Adrenal gland (tissue), 9 donors: ENCODE measurements at regions not wholly inside any gene's neighbourhood (a gene's known extent, or its start where the extent isn't known, plus 50 kb on each side); places are given as distances from the start of the nearest gene placed in this dataset.
"Not testable (repeated sequence)": the region's sequence is repeated elsewhere in the genome, so short reads cannot be mapped to it uniquely, and the experiment has no call there.

Experiments used
- DNase-seq, 7 donors: peaks; one replicate each; pipeline ENCODE4 v3.0.0-alpha.2; 2019 to 2020
- H3K27ac ChIP-seq, 5 donors: fragments of 200-600 bp; sonication (generic) in 4 of 5; 1 replicate in 3 of 5; 2 replicates in 2 of 5; pipeline versions ENCODE4 v1.5.1 to v1.8.0; 2016 to 2020; ENCODE audit warnings: mild to moderate bottlenecking in 1 of 5
- H3K27me3 ChIP-seq: fragments of 200-600 bp; 2 replicates; pipeline ENCODE4 v1.8.0; 2021
- H3K36me3 ChIP-seq, 2 donors: fragments of 200-600 bp; replicated peaks in 1 of 2; 1 replicate in 1 of 2; 2 replicates in 1 of 2; pipeline versions ENCODE4 v1.5.1 to v1.8.0; 2018 to 2022
- H3K4me1 ChIP-seq, 2 donors: fragments of 200-600 bp; replicated peaks in 1 of 2; 1 replicate in 1 of 2; 2 replicates in 1 of 2; pipeline versions ENCODE4 v1.5.1 to v1.8.0; 2018 to 2021
- H3K4me3 ChIP-seq, 4 donors: fragments of 200-600 bp; sonication (generic) in 3 of 4; one replicate each; pipeline ENCODE4 v1.5.1; 2016 to 2018
- H3K9me3 ChIP-seq, 3 donors: fragments of 200-600 bp; sonication (generic) in 1 of 3; replicated peaks in 1 of 3; 1 replicate in 2 of 3; 2 replicates in 1 of 3; pipeline versions ENCODE4 v1.5.1 to v1.8.0; 2016 to 2021
- POLR2A ChIP-seq, 2 donors: fragments of 450-650 bp; IDR thresholded peaks; one replicate each; pipeline ENCODE4 v1.6.1; 2017; ENCODE audit warnings: antibody characterized with exemption in 2 of 2, mild to moderate bottlenecking in 2 of 2, moderate library complexity in 1 of 2
- WGBS, 4 donors: extraction: QIAGEN DNeasy Blood & Tissue Kit in 2 of 4; methylation state at CpG; one replicate each; pipeline versions ENCODE4 v1.1.5 to v1.1.7; 2013 to 2017; 5-methylcytosine and 5-hydroxymethylcytosine counted together
- intact Hi-C, 2 donors: fragments of 100-400 bp; cut with DNase I; formaldehyde crosslinking; loops; one replicate each; pipeline versions ENCODE4 v1.14.1 to v1.15.0; 2022 to 2023
- TF ChIP-seq, protein P1 (sequence below), 6 experiments: fragments of 450-650 bp in 4 of 6; fragments of 200-600 bp in 2 of 6; sonication (generic) in 1 of 6; IDR thresholded peaks; 1 replicate in 5 of 6; 2 replicates in 1 of 6; pipeline versions ENCODE4 v1.5.1 to v1.8.0; 2016 to 2021; ENCODE audit warnings: antibody characterized with exemption in 6 of 6, mild to moderate bottlenecking in 2 of 6, moderate library complexity in 1 of 6
- donor health status: healthy with polysubstance abuse.
- donor health status: Bipolar disorder and iron deficiency.
- donor health status: DM: yes; HTN: yes; CAD: no.
- donor health status: DM: no; HTN: no; CAD: no.
- donor health status: DM: no; HTN: no; CAD: no.

DNA sequence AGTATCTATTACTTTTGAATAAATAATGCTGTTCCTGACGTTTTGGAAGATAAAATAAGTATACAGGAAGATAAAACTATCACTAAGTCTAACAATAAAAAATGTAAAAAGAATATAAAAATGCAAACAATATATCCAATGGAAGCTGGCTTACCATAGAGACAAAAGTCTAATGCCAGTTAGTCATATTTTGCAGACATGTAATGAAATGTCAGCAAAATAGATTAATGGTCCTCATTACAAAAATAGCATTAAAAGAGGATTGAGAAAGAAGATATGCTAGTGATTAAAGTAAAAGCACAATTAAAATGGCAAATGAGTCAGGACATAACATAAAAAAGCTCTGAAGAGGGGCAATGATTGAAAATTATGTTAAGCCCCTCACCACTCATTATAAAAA, 265.0 kb downstream of the MMUT start:
- H3K9me3 ChIP-seq: no peaks in the 10 kb centered on the region
- H3K36me3 ChIP-seq: no peaks in the 10 kb centered on the region
- TF ChIP-seq, protein P1, sequence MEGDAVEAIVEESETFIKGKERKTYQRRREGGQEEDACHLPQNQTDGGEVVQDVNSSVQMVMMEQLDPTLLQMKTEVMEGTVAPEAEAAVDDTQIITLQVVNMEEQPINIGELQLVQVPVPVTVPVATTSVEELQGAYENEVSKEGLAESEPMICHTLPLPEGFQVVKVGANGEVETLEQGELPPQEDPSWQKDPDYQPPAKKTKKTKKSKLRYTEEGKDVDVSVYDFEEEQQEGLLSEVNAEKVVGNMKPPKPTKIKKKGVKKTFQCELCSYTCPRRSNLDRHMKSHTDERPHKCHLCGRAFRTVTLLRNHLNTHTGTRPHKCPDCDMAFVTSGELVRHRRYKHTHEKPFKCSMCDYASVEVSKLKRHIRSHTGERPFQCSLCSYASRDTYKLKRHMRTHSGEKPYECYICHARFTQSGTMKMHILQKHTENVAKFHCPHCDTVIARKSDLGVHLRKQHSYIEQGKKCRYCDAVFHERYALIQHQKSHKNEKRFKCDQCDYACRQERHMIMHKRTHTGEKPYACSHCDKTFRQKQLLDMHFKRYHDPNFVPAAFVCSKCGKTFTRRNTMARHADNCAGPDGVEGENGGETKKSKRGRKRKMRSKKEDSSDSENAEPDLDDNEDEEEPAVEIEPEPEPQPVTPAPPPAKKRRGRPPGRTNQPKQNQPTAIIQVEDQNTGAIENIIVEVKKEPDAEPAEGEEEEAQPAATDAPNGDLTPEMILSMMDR (IDR thresholded peaks at IDR 0.05): no peak
- TF ChIP-seq POLR2A (IDR thresholded peaks at IDR 0.05): no peak
- DNase-seq: no peak
- no peaks in the 10 kb centered on the region for H3K4me1 ChIP-seq
- no peaks in the 10 kb centered on the region for H3K27me3 ChIP-seq
- H3K4me3 ChIP-seq: no peak overlapping the region
- intact Hi-C loops: no loop called here
- WGBS, 4 donors: 6 to 20% (median 12%) methylated on average over 1 of the region's 1 CpG
- H3K27ac ChIP-seq: no peak overlapping the region

DNA sequence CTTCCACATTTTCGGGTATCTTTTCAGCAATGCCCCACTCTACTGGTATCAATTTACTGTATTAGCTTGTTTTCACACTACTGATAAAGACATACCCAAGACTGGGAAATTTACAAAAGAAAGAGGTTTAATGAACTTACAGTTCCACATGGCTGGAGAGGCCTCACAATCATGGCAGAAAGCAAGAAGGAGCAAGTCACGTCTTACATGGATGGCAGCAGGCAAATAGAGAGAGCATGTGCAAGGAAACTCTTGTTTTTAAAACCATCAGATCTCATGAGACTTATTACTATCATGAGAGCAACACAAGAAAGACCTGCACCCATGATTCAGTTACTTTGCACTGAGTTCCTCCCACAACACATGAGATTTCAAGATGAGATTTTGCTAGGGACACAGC, 300.7 kb downstream of the MMUT start:
- H3K4me1 ChIP-seq, H3K36me3 ChIP-seq, H3K27me3 ChIP-seq, intact Hi-C loops, DNase-seq, H3K9me3 ChIP-seq, H3K4me3 ChIP-seq, H3K27ac ChIP-seq: not testable (repeated sequence)
- WGBS, 4 donors: 50 to 67% (median 62%) methylated on average over 2 of the region's 2 CpGs

DNA sequence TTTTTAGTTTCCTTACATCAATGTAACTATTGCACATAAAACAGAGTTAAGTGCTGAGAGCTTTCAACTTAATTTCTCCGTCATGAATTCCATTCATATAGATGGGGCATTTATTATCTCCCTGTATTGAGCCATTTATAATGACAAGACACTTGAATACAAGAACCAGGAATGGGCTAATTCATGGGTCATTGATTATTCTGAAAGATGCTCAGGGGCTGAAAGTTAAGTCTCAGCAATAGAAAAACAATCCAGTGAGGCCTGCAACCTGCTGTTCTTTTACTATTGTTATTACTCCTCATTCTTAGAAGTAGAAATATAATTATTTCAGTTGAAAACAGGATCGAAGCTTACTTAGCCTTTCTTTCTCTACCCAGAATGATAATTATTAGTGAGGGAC, 307.7 kb downstream of the MMUT start:
- no peak overlapping the region for H3K4me3 ChIP-seq
- TF ChIP-seq POLR2A (IDR thresholded peaks at IDR 0.05): no peak
- TF ChIP-seq, protein P1 (IDR thresholded peaks at IDR 0.05): no peak
- H3K27ac ChIP-seq: no peak overlapping the region
- H3K36me3 ChIP-seq: no peaks in the 10 kb centered on the region
- no peaks in the 10 kb centered on the region for H3K4me1 ChIP-seq
- H3K27me3 ChIP-seq: no peaks in the 10 kb centered on the region
- WGBS, 4 donors: 55 to 67% (median 59%) methylated on average over 2 of the region's 2 CpGs
- no peaks in the 10 kb centered on the region for H3K9me3 ChIP-seq
- no peak for DNase-seq
- intact Hi-C loops: no loop called here

DNA sequence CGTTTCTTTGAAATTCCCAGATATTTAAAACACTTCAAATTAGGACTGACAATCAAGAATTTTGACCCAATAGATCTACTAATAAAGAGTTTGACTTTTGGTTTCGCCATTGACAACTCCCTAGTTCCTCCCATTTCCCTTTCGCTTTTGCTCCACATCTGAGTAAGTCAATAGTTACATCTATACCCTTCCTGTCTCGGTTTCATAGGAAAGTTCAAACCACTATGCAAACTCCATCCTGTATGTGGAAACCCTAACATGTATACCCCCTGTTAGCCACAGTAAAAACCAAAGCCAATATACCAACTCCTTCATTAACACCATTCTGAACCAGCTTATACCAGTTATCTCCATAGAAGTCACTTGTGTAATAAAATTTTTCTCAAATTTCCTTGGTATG, 311.1 kb downstream of the MMUT start:
- TF ChIP-seq POLR2A (IDR thresholded peaks at IDR 0.05): no peak
- TF ChIP-seq, protein P1 (IDR thresholded peaks at IDR 0.05): no peak
- 65 to 75% (median 67%) methylated on average over 4 of the region's 4 CpGs for WGBS, 4 donors
- Histone ChIP-seq H3K27me3 (no peaks in the 10 kb centered on the region), H3K4me3 (no peak overlapping the region), H3K9me3 (no peaks in the 10 kb centered on the region), H3K4me1 (no peaks in the 10 kb centered on the region), H3K27ac (no peak overlapping the region), H3K36me3 (no peaks in the 10 kb centered on the region)
- intact Hi-C loops: no loop called here
- DNase-seq: no peak

DNA sequence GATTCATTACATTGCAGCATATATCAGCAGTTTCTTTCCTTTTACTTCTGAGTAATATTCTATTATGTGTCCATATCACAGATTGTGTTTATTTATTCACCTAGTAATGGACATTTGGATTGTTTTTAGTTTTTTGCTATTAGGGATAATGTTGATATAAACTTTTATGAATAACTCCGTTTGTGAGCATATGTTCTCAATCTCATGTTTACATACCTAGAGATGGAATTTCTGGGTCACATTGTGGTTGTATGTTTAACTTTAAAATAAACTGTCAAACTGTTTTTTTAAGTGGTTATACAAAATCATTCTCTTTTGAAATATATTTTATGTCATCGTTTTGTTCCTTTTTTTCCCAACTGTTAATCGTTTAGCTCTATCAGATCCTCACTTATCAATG, 311.6 kb downstream of the MMUT start:
- DNase-seq: no peak
- no peaks in the 10 kb centered on the region for H3K36me3 ChIP-seq

More for the DNA sequence above, 311.6 kb downstream of the MMUT start:
- WGBS, 4 donors: 40 to 55% (median 47%) methylated on average over 3 of the region's 3 CpGs
- no peaks in the 10 kb centered on the region for H3K4me1 ChIP-seq
- no peak for TF ChIP-seq POLR2A (IDR thresholded peaks at IDR 0.05)
- TF ChIP-seq, protein P1 (IDR thresholded peaks at IDR 0.05): no peak
- no peaks in the 10 kb centered on the region for H3K27me3 ChIP-seq
- intact Hi-C loops: no loop called here
- H3K9me3 ChIP-seq: no peaks in the 10 kb centered on the region
- H3K27ac ChIP-seq: no peak overlapping the region
- H3K4me3 ChIP-seq: no peak overlapping the region
